ENCODE measurements at regions not wholly inside any gene's neighbourhood (a gene's known extent, or its start where the extent isn't known, plus 50 kb on each side); places are given as distances from the start of the nearest gene placed in this dataset.

- TF ChIP-seq CTCF (IDR thresholded peaks at IDR 0.05; ENCODE audit: low read length) (no peak), EZH2 (optimal IDR thresholded peaks at IDR 0.05; ENCODE audit: low read depth, low read length) (no peak), EZH2phosphoT487 (IDR thresholded peaks at IDR 0.05; ENCODE audit: low read length) (no peak)
Observed at GRCh38 chr12:18868717-18869116, 130.8 kb downstream of the CAPZA3 start.
